ENCODE measurements at regions not wholly inside any gene's neighbourhood (a gene's known extent, or its start where the extent isn't known, plus 50 kb on each side); places are given as distances from the start of the nearest gene placed in this dataset.
"Not testable (repeated sequence)": the region's sequence is repeated elsewhere in the genome, so short reads cannot be mapped to it uniquely, and the experiment has no call there.

DNA sequence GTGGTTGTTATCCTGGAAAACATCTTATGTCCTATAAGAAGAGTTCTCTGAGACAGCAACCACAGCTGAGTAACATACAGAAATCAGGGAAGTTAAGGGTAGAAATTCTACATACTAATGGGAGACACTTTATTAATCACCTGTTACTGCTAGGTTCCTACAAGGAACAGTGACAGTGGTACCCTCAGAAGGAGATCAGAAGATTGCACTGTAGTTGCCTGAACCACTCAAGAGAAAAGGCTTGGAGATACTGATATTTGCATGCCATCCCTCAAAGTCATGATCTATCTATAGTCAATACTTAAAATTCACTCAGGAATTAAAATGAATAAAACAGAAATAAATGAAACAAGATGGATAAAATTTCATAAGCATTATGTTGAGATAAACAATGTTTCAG is 136.0 kb downstream of the LMLN start:
- H3K4me1 ChIP-seq (ENCODE audit: control insufficient read depth, extremely low read depth, insufficient read depth, low read length): no peaks in the 10 kb centered on the region
- DNase-seq (ENCODE audit: low read depth, low spot score) (no peak), FAIRE-seq (no peak)
- no peaks in the 10 kb centered on the region for H4K20me1 ChIP-seq (ENCODE audit: control insufficient read depth, extremely low read depth, insufficient read depth, low read length)
- no peak for TF ChIP-seq EZH2 (IDR thresholded peaks at IDR 0.05; ENCODE audit: low read length)
- no peak for TF ChIP-seq CTCF (optimal IDR thresholded peaks at IDR 0.05 in 1 of 3, IDR thresholded peaks at IDR 0.05 in 1 of 3, conservative IDR thresholded peaks at IDR 0.05 in 1 of 3; ENCODE audit: extremely low read depth in 1 of 3, insufficient read depth in 2 of 3, low read length in 3 of 3)
- no peaks in the 10 kb centered on the region for H3K9me1 ChIP-seq (ENCODE audit: control insufficient read depth, extremely low read depth, insufficient read depth, low read length)
- no peak overlapping the region for H2AFZ ChIP-seq (ENCODE audit: control insufficient read depth, low read length)
- no peaks in the 10 kb centered on the region for H3K9me3 ChIP-seq (ENCODE audit: control insufficient read depth, low read depth, low read length)
- H3K9ac ChIP-seq (ENCODE audit: control insufficient read depth, extremely low read depth, insufficient read depth, low read length): no peak overlapping the region
- dilution Hi-C loops (cut with MboI; ENCODE audit: extremely low pct_ligation_motif_present, low sequenced_read_pairs): no loop called here
- no peaks in the 10 kb centered on the region for H3K36me3 ChIP-seq (ENCODE audit: control insufficient read depth in 2 of 2, extremely low read depth in 1 of 2, insufficient read depth in 2 of 2, low read length in 2 of 2)
- H3K27ac ChIP-seq (ENCODE audit: control insufficient read depth, insufficient read depth, low read length): no peak overlapping the region
- no peaks in the 10 kb centered on the region for H3K79me2 ChIP-seq (ENCODE audit: control insufficient read depth, insufficient read depth, low read length)
- no peak overlapping the region for H3K4me2 ChIP-seq (ENCODE audit: control insufficient read depth, extremely low read depth, insufficient read depth, low read depth, low read length)
- no peak overlapping the region for H3K4me3 ChIP-seq (ENCODE audit: control insufficient read depth in 2 of 3, extremely low read depth in 1 of 3, insufficient read depth in 2 of 3, low read depth in 1 of 3, low read length in 3 of 3)
- peaks cover 25% of the 10 kb centered on the region for H3K27me3 ChIP-seq (ENCODE audit: control insufficient read depth, extremely low read depth, insufficient read depth, low read length)

DNA sequence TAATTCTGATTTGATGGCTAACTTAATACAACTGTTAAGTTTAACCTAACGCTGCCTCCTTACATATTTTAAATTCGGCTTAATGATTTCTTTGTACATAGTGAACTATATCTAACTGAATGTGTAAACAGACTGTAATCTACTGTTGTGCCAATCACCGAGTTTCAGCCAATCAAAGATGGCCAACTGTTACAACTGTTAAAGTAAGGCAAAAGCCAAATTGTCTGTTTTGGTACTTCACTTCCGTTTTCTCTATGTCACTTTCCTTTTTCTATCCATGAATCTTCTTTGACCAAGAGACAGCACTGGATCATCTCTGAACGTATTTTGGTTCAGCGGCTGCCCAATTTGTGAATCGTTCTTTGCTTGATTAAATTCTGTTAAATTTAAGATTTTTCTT is 137.0 kb downstream of the LMLN start:
- Histone ChIP-seq H3K79me2 (ENCODE audit: control insufficient read depth, insufficient read depth, low read length) (no peaks in the 10 kb centered on the region), H3K36me3 (ENCODE audit: control insufficient read depth in 2 of 2, extremely low read depth in 1 of 2, insufficient read depth in 2 of 2, low read length in 2 of 2) (no peaks in the 10 kb centered on the region), H3K4me2 (ENCODE audit: control insufficient read depth, extremely low read depth, insufficient read depth, low read depth, low read length) (no peak overlapping the region), H4K20me1 (ENCODE audit: control insufficient read depth, extremely low read depth, insufficient read depth, low read length) (no peaks in the 10 kb centered on the region), H3K9me1 (ENCODE audit: control insufficient read depth, extremely low read depth, insufficient read depth, low read length) (no peaks in the 10 kb centered on the region), H3K9ac (ENCODE audit: control insufficient read depth, extremely low read depth, insufficient read depth, low read length) (no peak overlapping the region), H3K27ac (ENCODE audit: control insufficient read depth, insufficient read depth, low read length) (no peak overlapping the region), H2AFZ (ENCODE audit: control insufficient read depth, low read length) (no peak overlapping the region), H3K4me3 (ENCODE audit: control insufficient read depth in 2 of 3, extremely low read depth in 1 of 3, insufficient read depth in 2 of 3, low read depth in 1 of 3, low read length in 3 of 3) (no peak overlapping the region), H3K27me3 (ENCODE audit: control insufficient read depth, extremely low read depth, insufficient read depth, low read length) (peaks cover 25% of the 10 kb centered on the region), H3K4me1 (ENCODE audit: control insufficient read depth, extremely low read depth, insufficient read depth, low read length) (no peaks in the 10 kb centered on the region), H3K9me3 (ENCODE audit: control insufficient read depth, low read depth, low read length) (no peaks in the 10 kb centered on the region)
- FAIRE-seq (no peak), DNase-seq (ENCODE audit: low read depth, low spot score) (no peak)
- dilution Hi-C loops (cut with MboI; ENCODE audit: extremely low pct_ligation_motif_present, low sequenced_read_pairs): no loop called here
- TF ChIP-seq EZH2 (IDR thresholded peaks at IDR 0.05; ENCODE audit: low read length) (no peak), CTCF (optimal IDR thresholded peaks at IDR 0.05 in 1 of 3, IDR thresholded peaks at IDR 0.05 in 1 of 3, conservative IDR thresholded peaks at IDR 0.05 in 1 of 3; ENCODE audit: extremely low read depth in 1 of 3, insufficient read depth in 2 of 3, low read length in 3 of 3) (no peak)

GRCh38 chr3:198098661-198099081 is 138.7 kb downstream of the LMLN start:
- FAIRE-seq; dilution Hi-C loops (cut with MboI; ENCODE audit: extremely low pct_ligation_motif_present, low sequenced_read_pairs); H2AFZ ChIP-seq (ENCODE audit: control insufficient read depth, low read length); H3K4me2 ChIP-seq (ENCODE audit: control insufficient read depth, extremely low read depth, insufficient read depth, low read depth, low read length); H3K4me3 ChIP-seq (ENCODE audit: control insufficient read depth in 2 of 3, extremely low read depth in 1 of 3, insufficient read depth in 2 of 3, low read depth in 1 of 3, low read length in 3 of 3); H3K9ac ChIP-seq (ENCODE audit: control insufficient read depth, extremely low read depth, insufficient read depth, low read length); H3K27ac ChIP-seq (ENCODE audit: control insufficient read depth, insufficient read depth, low read length); H3K27me3 ChIP-seq (ENCODE audit: control insufficient read depth, extremely low read depth, insufficient read depth, low read length); H3K9me1 ChIP-seq (ENCODE audit: control insufficient read depth, extremely low read depth, insufficient read depth, low read length); H3K36me3 ChIP-seq (ENCODE audit: control insufficient read depth in 2 of 2, extremely low read depth in 1 of 2, insufficient read depth in 2 of 2, low read length in 2 of 2); H3K4me1 ChIP-seq (ENCODE audit: control insufficient read depth, extremely low read depth, insufficient read depth, low read length); H3K9me3 ChIP-seq (ENCODE audit: control insufficient read depth, low read depth, low read length); DNase-seq (ENCODE audit: low read depth, low spot score); H3K79me2 ChIP-seq (ENCODE audit: control insufficient read depth, insufficient read depth, low read length); H4K20me1 ChIP-seq (ENCODE audit: control insufficient read depth, extremely low read depth, insufficient read depth, low read length): not testable (repeated sequence)

DNA sequence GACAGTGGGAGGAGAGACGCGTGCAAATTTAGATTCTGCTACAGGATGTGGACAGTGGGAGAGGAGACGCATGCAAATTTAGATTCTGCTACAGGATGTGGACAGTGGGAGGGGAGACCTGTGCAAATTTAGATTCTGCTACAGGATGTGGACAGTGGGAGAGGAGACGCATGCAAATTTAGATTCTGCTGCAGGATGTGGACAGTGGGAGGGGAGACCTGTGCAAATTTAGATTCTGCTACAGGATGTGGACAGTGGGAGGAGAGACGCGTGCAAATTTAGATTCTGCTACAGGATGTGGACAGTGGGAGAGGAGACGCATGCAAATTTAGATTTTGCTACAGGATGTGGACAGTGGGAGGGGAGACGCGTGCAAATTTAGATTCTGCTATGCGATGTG is 143.1 kb downstream of the LMLN start:
- FAIRE-seq; H3K9me1 ChIP-seq (ENCODE audit: control insufficient read depth, extremely low read depth, insufficient read depth, low read length); dilution Hi-C loops (cut with MboI; ENCODE audit: extremely low pct_ligation_motif_present, low sequenced_read_pairs): not testable (repeated sequence)

More for the DNA sequence above, 143.1 kb downstream of the LMLN start:
- not testable (repeated sequence) for H4K20me1 ChIP-seq (ENCODE audit: control insufficient read depth, extremely low read depth, insufficient read depth, low read length); H2AFZ ChIP-seq (ENCODE audit: control insufficient read depth, low read length); H3K9ac ChIP-seq (ENCODE audit: control insufficient read depth, extremely low read depth, insufficient read depth, low read length); H3K27me3 ChIP-seq (ENCODE audit: control insufficient read depth, extremely low read depth, insufficient read depth, low read length); H3K4me1 ChIP-seq (ENCODE audit: control insufficient read depth, extremely low read depth, insufficient read depth, low read length); H3K9me3 ChIP-seq (ENCODE audit: control insufficient read depth, low read depth, low read length); DNase-seq (ENCODE audit: low read depth, low spot score); H3K27ac ChIP-seq (ENCODE audit: control insufficient read depth, insufficient read depth, low read length); H3K4me3 ChIP-seq (ENCODE audit: control insufficient read depth in 2 of 3, extremely low read depth in 1 of 3, insufficient read depth in 2 of 3, low read depth in 1 of 3, low read length in 3 of 3); H3K79me2 ChIP-seq (ENCODE audit: control insufficient read depth, insufficient read depth, low read length); H3K36me3 ChIP-seq (ENCODE audit: control insufficient read depth in 2 of 2, extremely low read depth in 1 of 2, insufficient read depth in 2 of 2, low read length in 2 of 2); H3K4me2 ChIP-seq (ENCODE audit: control insufficient read depth, extremely low read depth, insufficient read depth, low read depth, low read length)

All from keratinocyte (primary cell).